Upper lobe of left lung (tissue), 4 donors: ENCODE measurements at regions not wholly inside any gene's neighbourhood (a gene's known extent, or its start where the extent isn't known, plus 50 kb on each side); places are given as distances from the start of the nearest gene placed in this dataset.

Source experiments
- POLR2A ChIP-seq, 4 donors: fragments of 450-650 bp; IDR thresholded peaks; one replicate each; pipeline ENCODE4 v1.5.1; 2016 to 2017; ENCODE audit warnings: antibody characterized with exemption in 4 of 4, mild to moderate bottlenecking in 2 of 4
- TF ChIP-seq, protein P1 (sequence below), 6 experiments: fragments of 450-650 bp in 4 of 6; fragments of 200-600 bp in 2 of 6; sonication (generic) in 2 of 6; IDR thresholded peaks; one replicate each; pipeline ENCODE4 v1.5.1; 2016 to 2019; ENCODE audit warnings: antibody characterized with exemption in 6 of 6

DNA sequence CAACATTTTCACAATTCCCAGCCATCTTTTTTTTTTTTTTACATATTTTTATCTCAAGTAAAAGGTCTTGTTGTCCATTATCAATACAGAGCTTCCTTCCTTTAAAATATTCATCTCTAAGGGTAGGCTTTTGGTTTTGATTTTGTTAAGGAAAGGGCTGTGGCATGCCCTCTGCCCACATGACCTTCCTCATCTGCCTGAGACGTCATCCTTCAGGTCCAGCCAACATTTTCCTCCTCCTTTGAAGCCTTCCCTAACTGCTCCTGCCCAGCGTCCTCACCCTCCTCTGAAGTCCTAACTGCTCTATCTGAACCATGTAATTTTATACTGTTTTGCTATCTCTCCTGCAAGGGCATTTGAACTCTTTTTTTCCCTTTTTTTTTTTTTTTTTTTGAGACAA is 73.9 kb upstream of the TGM3 start:
- TF ChIP-seq POLR2A (IDR thresholded peaks at IDR 0.05): no peak
- TF ChIP-seq, protein P1, sequence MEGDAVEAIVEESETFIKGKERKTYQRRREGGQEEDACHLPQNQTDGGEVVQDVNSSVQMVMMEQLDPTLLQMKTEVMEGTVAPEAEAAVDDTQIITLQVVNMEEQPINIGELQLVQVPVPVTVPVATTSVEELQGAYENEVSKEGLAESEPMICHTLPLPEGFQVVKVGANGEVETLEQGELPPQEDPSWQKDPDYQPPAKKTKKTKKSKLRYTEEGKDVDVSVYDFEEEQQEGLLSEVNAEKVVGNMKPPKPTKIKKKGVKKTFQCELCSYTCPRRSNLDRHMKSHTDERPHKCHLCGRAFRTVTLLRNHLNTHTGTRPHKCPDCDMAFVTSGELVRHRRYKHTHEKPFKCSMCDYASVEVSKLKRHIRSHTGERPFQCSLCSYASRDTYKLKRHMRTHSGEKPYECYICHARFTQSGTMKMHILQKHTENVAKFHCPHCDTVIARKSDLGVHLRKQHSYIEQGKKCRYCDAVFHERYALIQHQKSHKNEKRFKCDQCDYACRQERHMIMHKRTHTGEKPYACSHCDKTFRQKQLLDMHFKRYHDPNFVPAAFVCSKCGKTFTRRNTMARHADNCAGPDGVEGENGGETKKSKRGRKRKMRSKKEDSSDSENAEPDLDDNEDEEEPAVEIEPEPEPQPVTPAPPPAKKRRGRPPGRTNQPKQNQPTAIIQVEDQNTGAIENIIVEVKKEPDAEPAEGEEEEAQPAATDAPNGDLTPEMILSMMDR (IDR thresholded peaks at IDR 0.05): no peak
